GM23248 (cell line): ENCODE measurements at regions not wholly inside any gene's neighbourhood (a gene's known extent, or its start where the extent isn't known, plus 50 kb on each side); places are given as distances from the start of the nearest gene placed in this dataset.

Experiments used
- EZH2 ChIP-seq: fragments of 200-600 bp; sonication (generic); IDR thresholded peaks from 2 replicates; pipeline ENCODE4 v1.6.1; 2018; ENCODE audit warnings: antibody characterized with exemption, mild to moderate bottlenecking; ENCODE audit not compliant: insufficient read depth, poor library complexity, severe bottlenecking
- EZH2phosphoT487 ChIP-seq: fragments of 200-600 bp; sonication (generic); IDR thresholded peaks from 2 replicates; pipeline ENCODE4 v1.6.1; 2018; ENCODE audit warnings: antibody characterized with exemption, moderate library complexity, mild to moderate bottlenecking, low read depth; ENCODE audit not compliant: insufficient read depth

GRCh38 chr7:94177441-94177840, 173.3 kb upstream of the BET1 start:
- TF ChIP-seq EZH2phosphoT487, result no peak
- no peak for TF ChIP-seq EZH2
